ENCODE measurements at regions not wholly inside any gene's neighbourhood (a gene's known extent, or its start where the extent isn't known, plus 50 kb on each side); places are given as distances from the start of the nearest gene placed in this dataset.
"Not testable (repeated sequence)": the region's sequence is repeated elsewhere in the genome, so short reads cannot be mapped to it uniquely, and the experiment has no call there.

DNA sequence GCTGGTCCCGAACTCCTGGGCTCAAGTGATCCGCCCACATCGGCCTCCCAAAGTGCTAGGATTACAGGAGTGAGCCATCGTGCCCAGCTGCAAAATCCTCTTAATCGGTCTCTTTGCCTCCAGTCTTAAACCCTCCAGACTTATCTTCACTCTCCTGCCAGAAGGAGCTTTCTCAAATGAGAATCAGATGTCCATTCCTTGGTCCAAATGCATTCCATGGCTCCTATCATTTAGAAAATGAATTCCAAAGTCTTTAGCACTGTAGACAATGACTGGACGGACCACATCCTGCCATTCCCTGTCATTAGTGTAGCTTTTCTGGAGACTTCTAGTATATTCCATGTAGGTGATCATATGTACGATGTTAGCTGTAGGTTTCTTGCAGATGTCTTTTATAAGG, 141.9 kb downstream of the ID4 start:
- no peak for DNase-seq

GRCh38 chr6:19979986-19980385, 142.8 kb downstream of the ID4 start:
- no peak for DNase-seq

DNA sequence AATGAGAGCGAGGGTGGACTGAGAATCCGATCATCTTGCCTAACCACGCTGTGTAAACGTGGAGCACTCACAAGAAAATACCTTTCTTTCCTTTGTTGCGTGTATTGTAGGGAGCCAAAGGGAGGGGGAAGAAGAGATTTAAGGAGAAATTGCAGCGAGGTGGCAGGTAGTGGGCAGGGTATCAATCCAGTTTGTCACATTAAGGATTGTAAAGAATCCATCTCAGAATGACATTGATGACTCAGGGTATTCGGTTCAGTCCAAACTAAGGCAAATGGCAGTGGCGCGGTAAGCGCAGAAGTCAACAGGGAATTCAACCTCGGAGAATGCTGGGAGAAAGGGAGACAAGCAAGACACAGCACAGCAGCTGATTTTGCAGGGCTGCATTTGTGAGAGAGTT, 146.2 kb downstream of the ID4 start:
- no peak for DNase-seq

GRCh38 chr6:19986691-19987438, 149.7 kb downstream of the ID4 start:
- DNase-seq: no peak

- DNase-seq: no peak
These were observed 151.4 kb downstream of the ID4 start for GRCh38 chr6:19988555-19988954.

DNA sequence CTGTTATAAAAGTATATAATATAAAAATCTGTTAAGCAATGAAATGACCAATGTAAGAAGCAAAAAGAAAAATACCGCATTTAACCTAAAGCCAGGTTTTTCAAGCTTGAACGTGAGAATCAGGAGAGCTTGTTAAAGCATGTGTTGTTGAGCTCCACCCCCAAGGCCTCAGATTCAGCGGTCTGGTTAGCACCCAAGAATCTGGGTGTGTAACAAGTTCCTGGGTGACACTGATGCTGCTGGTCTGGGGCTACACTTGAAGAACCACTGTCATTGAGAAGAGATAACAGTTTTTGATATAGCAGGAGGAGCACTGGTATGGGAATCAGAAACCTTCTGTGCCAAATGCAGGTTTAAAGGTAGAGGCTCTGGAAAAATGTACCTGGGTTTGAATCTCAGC, 154.0 kb downstream of the ID4 start:
- DNase-seq: no peak

DNA sequence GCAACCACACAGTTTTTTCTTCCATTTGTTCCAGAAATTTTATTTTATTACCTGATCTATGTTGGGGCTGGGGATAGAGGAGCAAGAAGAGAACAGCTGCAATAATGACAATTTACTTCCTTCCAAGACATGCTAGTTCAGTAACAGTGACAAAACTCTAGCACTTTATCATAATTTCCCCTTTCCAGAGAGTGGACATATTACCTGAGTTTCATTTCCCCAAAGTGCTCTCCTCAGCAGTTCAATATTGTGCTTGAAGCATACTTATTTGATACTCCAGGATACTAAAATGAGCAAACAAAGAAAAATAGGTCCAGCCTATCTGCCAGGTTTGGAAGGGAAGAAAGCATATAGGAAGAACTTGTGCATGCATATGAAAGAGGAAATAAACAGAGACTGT, 157.7 kb downstream of the ID4 start:
- DNase-seq: no peak

DNA sequence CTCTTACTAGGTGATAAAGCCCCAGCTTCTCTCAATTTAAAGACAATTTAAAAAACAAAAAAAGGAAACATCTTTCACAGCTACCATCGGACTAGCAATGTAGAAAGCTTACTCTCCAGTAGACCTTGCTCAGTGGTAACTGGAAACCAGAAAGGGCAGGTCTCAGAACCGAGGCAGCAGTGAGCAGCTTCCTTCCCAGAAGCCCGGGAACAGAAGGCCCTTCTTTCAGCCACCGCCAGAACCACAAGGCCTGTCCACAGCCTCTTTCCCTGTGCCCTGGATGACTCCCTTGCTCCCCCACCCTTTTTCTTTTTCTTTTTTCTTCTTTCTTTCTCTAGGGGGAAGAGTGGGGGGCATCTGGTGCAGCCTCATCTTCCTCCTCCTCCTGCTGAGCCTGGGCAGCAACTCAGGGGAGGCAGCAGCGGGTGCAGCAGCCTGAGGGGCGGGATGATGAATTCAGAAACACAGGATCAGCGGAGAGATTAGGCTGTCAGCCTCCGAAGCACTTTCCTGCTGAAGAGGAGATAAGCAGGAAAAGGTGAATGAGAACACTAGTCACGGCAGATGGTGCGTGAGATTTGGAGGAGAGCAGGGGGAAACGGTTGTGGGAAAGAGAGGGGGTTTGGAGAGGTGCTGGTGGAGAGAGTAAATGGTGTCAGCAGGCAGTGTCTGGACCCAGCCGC, 158.5 kb downstream of the ID4 start:
- DNase-seq: no peak

DNA sequence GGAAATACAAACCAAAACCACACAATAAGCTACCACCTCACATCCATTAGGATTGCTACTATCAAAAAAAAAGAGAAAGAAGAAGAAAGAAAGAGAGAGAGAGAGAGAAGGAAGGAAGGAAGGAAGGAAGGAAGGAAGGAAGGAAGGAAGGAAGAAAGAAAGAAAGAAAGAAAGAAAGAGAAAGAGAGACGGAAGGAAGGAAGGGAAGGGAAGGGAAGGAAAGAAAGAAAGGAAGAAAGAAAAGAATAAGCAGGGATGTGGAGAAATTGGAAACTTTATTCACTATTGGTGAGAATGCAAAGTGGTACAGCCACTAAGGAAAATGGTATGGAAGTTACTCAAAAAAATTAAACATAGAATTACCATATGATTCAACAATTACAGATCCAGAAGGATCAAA, 159.9 kb downstream of the ID4 start:
- DNase-seq: no peak

DNA sequence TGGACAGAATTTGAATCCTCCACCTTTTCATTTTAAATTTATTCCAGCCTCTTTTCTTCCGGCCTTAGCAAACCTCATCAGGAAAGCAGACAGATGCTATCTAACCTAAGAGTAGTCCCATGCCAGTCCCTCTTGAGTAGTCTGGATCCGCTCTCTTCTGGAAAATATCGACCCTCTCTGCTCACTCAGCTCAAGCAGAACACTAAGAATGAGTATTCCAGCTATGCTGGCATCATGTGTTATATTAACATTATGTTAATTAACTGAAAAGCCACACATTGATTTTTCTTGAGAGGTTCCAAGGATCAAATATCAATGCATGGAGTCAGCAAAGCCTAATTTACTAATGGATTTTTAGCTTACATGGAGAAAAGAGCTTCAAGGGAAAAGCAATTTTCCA, 161.4 kb downstream of the ID4 start:
- no peak for DNase-seq

DNA sequence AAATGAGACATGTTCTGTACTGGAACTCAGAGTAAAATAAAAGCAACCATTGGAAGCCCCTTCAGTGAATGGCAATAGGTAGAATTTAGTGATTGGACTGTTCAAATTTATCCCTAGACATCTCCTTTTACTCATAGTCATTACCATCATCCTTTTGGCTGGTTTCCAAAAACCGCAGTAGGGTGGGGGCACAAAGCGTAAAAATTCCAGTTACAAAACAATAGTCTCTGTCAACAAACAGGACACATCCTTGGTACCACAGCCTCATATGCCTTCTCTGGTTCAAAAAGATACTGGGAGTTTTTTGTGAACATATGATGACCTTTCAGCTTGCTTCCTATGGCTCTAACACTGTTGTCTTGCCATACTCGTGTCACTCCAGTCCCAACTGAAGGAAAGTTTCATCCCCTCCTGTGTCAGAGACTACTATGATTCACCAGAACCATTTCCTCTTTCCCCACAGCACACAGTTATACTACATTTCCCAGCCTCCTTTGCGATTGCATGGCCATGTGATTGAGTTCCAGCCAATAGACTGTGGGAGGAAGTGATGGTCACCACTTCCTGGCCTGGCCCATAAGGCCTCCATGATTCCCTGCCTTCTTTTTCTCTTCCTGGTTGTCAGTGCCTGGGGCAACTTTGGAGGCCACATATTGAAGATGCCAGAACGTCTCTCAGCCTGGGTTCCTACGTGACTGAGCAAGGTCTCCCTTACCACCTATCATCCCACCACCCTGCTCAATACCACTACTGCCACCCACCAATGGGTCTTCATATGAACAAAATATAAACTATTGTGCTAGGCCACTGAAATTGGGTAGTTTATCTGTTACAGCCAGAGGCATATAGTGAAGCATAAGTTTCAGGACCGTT, 162.4 kb downstream of the ID4 start:
- peak; percentile 2 to 5 for DNase-seq

DNA sequence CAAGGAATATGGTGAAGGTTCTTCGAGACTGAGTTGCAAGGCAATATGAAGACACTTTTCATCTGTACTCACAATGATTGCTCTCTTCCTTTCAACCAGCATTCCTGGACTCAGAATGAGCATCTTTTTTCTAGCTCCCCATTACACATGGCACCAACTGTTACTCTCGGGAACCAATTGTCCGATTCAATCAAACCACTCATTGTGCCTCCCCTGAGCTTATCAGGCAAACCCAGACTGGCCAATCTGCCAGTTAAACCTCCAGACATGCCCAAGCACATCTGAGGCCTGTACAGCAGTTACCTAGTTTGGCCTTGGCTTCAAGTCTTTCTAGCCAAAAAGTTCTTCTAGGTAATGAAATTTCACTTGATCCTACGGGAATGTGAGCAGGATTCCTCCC, 164.1 kb downstream of the ID4 start:
- no peak for DNase-seq

GRCh38 chr6:20006037-20006436, 168.9 kb downstream of the ID4 start:
- no peak for DNase-seq

DNA sequence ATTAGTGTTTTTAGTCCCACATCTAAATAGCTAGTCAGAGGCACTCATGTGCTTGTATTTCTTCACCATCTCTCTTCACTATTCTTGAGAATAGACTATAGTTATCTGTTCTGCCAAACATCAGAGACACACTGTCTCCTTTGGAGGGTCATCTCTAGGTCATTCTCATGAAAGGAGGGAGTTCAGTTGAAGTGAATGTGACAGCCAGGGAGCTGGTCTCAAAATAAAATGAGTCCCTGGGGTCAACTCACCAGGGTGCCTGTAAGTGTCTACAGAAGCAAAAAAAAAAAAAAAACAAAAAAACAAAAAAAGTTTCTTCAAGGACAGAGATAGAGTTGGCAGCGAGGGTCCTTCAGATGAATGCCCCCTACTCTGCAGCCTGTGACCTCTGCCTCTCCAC, 171.0 kb downstream of the ID4 start:
- DNase-seq: no peak

DNA sequence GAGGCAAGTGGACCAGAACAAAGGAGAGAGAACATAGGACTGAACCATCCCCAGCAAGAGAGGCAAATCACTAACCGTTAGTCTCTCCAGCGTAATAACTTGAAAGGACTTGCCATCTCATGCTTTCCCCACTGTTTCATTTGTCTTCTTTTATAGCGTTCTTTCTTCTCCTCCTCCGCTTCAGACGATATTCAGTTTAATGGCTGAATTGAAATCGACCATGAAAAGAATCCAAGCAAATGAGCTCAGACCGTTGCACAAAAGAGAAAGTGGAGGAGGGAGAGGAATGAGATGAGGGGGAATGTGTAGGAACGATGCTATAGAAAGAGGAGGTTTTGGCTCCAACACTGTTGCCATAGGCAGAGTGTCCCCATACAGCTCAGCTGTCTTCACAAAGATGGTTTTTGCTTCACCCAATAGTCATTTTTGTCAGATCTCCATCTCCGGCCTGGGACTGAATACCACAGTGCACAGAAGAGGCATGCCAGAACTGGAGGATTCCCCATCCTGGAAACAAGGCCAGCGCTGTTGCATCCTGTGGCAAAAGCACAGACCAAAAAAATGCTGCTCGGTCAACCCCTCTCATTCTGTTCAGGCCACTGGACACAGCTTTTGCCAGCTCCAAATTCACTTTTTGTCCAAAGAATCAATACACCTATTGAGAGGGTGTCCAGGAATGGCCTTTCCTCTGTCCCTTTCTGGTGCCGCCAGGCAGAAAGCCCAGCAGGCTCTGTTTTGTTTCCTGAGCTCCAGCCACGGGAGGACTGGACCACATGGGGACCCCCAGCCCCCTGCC, 176.1 kb downstream of the ID4 start:
- no peak for DNase-seq

GRCh38 chr6:20014508-20014907, 177.3 kb downstream of the ID4 start:
- peak in 1 of 2 experiments; percentile 12 for DNase-seq

DNA sequence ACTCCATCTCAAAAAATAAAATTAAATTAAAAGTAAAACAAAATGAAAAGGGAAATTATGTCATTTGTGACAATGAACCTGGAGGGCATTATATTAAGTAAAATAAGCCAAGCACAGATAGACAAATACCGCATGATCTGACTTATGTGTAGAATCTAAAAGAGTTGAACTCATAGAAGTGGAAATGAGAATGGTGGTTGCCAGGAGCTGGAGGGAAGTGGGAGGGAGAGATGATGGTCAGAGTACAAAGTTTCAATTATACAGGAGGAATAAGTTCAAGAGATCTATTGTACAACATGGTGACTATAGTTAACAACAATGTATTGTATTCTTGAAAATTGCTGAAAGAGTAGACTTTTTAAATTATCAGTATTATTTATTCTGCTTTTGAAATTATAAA, 183.4 kb downstream of the ID4 start:
- no peak for DNase-seq

- no peak for DNase-seq
These were observed 184.6 kb downstream of the ID4 start for GRCh38 chr6:20021795-20022194.

- not testable (repeated sequence) for DNase-seq
These were observed 186.6 kb downstream of the ID4 start for GRCh38 chr6:20023549-20024315.

GRCh38 chr6:20024316-20024673, 187.1 kb downstream of the ID4 start:
- DNase-seq: no peak

- no peak for DNase-seq
These were observed 187.3 kb downstream of the MBOAT1 start for GRCh38 chr6:20024978-20025377.

GRCh38 chr6:20025681-20026080, 186.6 kb downstream of the MBOAT1 start:
- no peak for DNase-seq
